RWPE1 (cell line): ENCODE measurements at regions not wholly inside any gene's neighbourhood (a gene's known extent, or its start where the extent isn't known, plus 50 kb on each side); places are given as distances from the start of the nearest gene placed in this dataset.
A peak's percentile ranks its signal among the peaks of the same experiment; 100 is the strongest.

ENCODE experiments used
- CTCF ChIA-PET: fragments of 350-600 bp; sonication (Branson Sonifier 250); formaldehyde crosslinking; extraction: SDS; loops from one replicate; lab custom pipeline; 2021; lab: Yijun Ruan, JAX
- POLR2A ChIA-PET: fragments of 400-600 bp; formaldehyde crosslinking; extraction: SDS; loops from one replicate; lab custom pipeline; 2020; ENCODE audit warnings: antibody characterized with exemption; ENCODE audit not compliant: low non-redundant PET; lab: Yijun Ruan, JAX
- DNase-seq: peaks from one replicate; pipeline ENCODE4 v3.0.0; 2012; ENCODE audit warnings: low spot score
- H3K27ac ChIP-seq: fragments of 450-650 bp; 2 replicates; pipeline ENCODE4 v1.5.1; 2017
- CTCF ChIP-seq: fragments of 450-650 bp; conservative IDR thresholded peaks from 2 replicates; pipeline ENCODE4 v1.5.1; 2017; ENCODE audit warnings: low read depth, mild to moderate bottlenecking

- no peak overlapping the region for H3K27ac ChIP-seq
- DNase-seq, result no peak
- TF ChIP-seq CTCF, result no peak
- CTCF ChIA-PET, result no interaction called here
- POLR2A ChIA-PET, result no interaction called here
These were observed 213.3 kb upstream of the PWP1 start for GRCh38 chr12:107472308-107472707.

- TF ChIP-seq CTCF, result no peak
- H3K27ac ChIP-seq, result no peak overlapping the region
- POLR2A ChIA-PET, result no interaction called here
- CTCF ChIA-PET, result no interaction called here
- no peak for DNase-seq
These were observed 211.5 kb upstream of the PWP1 start for GRCh38 chr12:107474099-107474498.

- ChIA-PET CTCF (no interaction called here), POLR2A (no interaction called here)
- TF ChIP-seq CTCF, result no peak
These were observed 210.7 kb upstream of the PWP1 start for GRCh38 chr12:107474639-107475539.

GRCh38 chr12:107475900-107476299 is 209.7 kb upstream of the PWP1 start:
- H3K27ac ChIP-seq, result no peak overlapping the region
- ChIA-PET POLR2A (no interaction called here), CTCF (no interaction called here)
- TF ChIP-seq CTCF, result no peak
- no peak for DNase-seq

More at GRCh38 chr12:107474639-107475539, 210.7 kb upstream of the PWP1 start:
- no peak for DNase-seq
- no peak overlapping the region for H3K27ac ChIP-seq

- no peak for TF ChIP-seq CTCF
- no peak for DNase-seq
- ChIA-PET CTCF (no interaction called here), POLR2A (no interaction called here)
- H3K27ac ChIP-seq, result no peak overlapping the region
These were observed 208.6 kb upstream of the PWP1 start for GRCh38 chr12:107477018-107477417.

GRCh38 chr12:107477947-107478610 is 207.5 kb upstream of the PWP1 start:
- no peak for TF ChIP-seq CTCF
- peak; percentile 34 for DNase-seq
- no peak overlapping the region for H3K27ac ChIP-seq
- ChIA-PET CTCF (interaction anchor here (0.8 kb wide), 1 partner anchor 143 kb away, joined by 3 read pairs; no protein-coding TSS in a partner anchor), POLR2A (interaction anchor here (0.6 kb wide), 1 partner anchor 8 kb away, joined by 4 read pairs; no protein-coding TSS in a partner anchor)
